B cell (primary cell): ENCODE measurements at regions not wholly inside any gene's neighbourhood (a gene's known extent, or its start where the extent isn't known, plus 50 kb on each side); places are given as distances from the start of the nearest gene placed in this dataset.

Source experiments
- ATAC-seq: fragments of 200-7000 bp; cut with Tn5 transposase; one replicate; pipeline ENCODE4 v1.10.0; 2021; ENCODE audit warnings: low read depth, mild to moderate bottlenecking, moderate number of reproducible peaks, moderate library complexity
- CTCF ChIA-PET: fragments of 350-600 bp; sonication (Branson Sonifier 250); formaldehyde crosslinking; loops from one replicate; lab custom pipeline; 2021; ENCODE audit warnings: antibody characterized with exemption, inconsistent platforms; lab: Charles Lee
- POLR2A ChIA-PET: fragments of 350-600 bp; sonication (Branson Sonifier 250); formaldehyde crosslinking; loops from one replicate; lab custom pipeline; 2021; ENCODE audit warnings: antibody characterized with exemption; lab: Charles Lee
- DNase-seq: peaks from one replicate; pipeline ENCODE4 v3.0.0; 2013
- H2AFZ ChIP-seq: 2 replicates; pipeline ENCODE4 v1.6.1; 2012; ENCODE audit warnings: mild to moderate bottlenecking, low read depth, low read length; ENCODE audit not compliant: insufficient read depth, poor library complexity, severe bottlenecking
- H3K27ac ChIP-seq, 2 donors: 1 replicate in 1 of 2; 2 replicates in 1 of 2; pipeline ENCODE4 v1.5.1; 2012 to 2013; ENCODE audit warnings: low read length in 2 of 2, mild to moderate bottlenecking in 2 of 2, moderate library complexity in 1 of 2
- H3K27me3 ChIP-seq, 4 experiments: fragments of 200-600 bp in 1 of 4; sonication (generic) in 1 of 4; replicated peaks in 1 of 4; 1 replicate in 2 of 4; 2 replicates in 2 of 4; pipeline versions ENCODE4 v1.6.1 to v1.7.0; 2013 to 2016; ENCODE audit warnings: low read length in 3 of 4, mild to moderate bottlenecking in 2 of 4, mixed read lengths in 1 of 4, moderate library complexity in 1 of 4; ENCODE audit not compliant: insufficient read depth in 4 of 4, control insufficient read depth in 3 of 4; ENCODE audit errors: control extremely low read depth in 1 of 4
- H3K36me3 ChIP-seq, 2 experiments: replicated peaks in 1 of 2; 1 replicate in 1 of 2; 2 replicates in 1 of 2; pipeline versions ENCODE4 v1.6.1 to v1.7.1; 2013; ENCODE audit warnings: low read length in 1 of 2; ENCODE audit not compliant: insufficient read depth in 2 of 2, control insufficient read depth in 1 of 2; ENCODE audit errors: control extremely low read depth in 1 of 2, extremely low read depth in 1 of 2
- H3K4me1 ChIP-seq, 2 donors: fragments of 200-600 bp in 1 of 2; sonication (generic) in 1 of 2; 1 replicate in 1 of 2; 2 replicates in 1 of 2; pipeline versions ENCODE4 v1.5.1 to v1.6.1; 2013 to 2017; ENCODE audit warnings: low read length in 2 of 2; ENCODE audit not compliant: control insufficient read depth in 2 of 2, insufficient read depth in 2 of 2
- H3K4me2 ChIP-seq: replicated peaks from 2 replicates; pipeline ENCODE3; 2012; ENCODE audit warnings: mild to moderate bottlenecking, low read depth, low read length; ENCODE audit not compliant: poor library complexity, severe bottlenecking
- H3K4me3 ChIP-seq, 5 experiments: fragments of 200-600 bp in 1 of 5; sonication (generic) in 1 of 5; 1 replicate in 3 of 5; 2 replicates in 2 of 5; pipeline versions ENCODE4 v1.5.1 to v1.7.0; 2011 to 2016; ENCODE audit warnings: low read length in 4 of 5, mild to moderate bottlenecking in 4 of 5, low read depth in 2 of 5, control low read depth in 1 of 5, moderate library complexity in 1 of 5; ENCODE audit not compliant: insufficient read depth in 1 of 5; ENCODE audit errors: control extremely low read depth in 1 of 5, extremely low read depth in 1 of 5
- H3K79me2 ChIP-seq: fragments of 200-600 bp; sonication (generic); one replicate; pipeline ENCODE4 v1.6.0; 2016; ENCODE audit warnings: low read length; ENCODE audit not compliant: control insufficient read depth, insufficient read depth
- H3K9ac ChIP-seq: fragments of 200-600 bp; sonication (generic); 2 replicates; pipeline ENCODE4 v1.6.1; 2017; ENCODE audit warnings: mild to moderate bottlenecking, low read length, moderate library complexity
- H3K9me3 ChIP-seq, 3 donors: one replicate each; pipeline versions ENCODE4 v1.6.1 to v1.7.1; 2013; ENCODE audit warnings: low read length in 2 of 3; ENCODE audit not compliant: control insufficient read depth in 2 of 3, insufficient read depth in 1 of 3; ENCODE audit errors: control extremely low read depth in 1 of 3
- H4K20me1 ChIP-seq: 2 replicates; pipeline ENCODE4 v1.6.0; 2012; ENCODE audit warnings: mild to moderate bottlenecking, low read length; ENCODE audit not compliant: insufficient read depth, control insufficient read depth, poor library complexity, severe bottlenecking
- H3K27ac Mint-ChIP-seq: one replicate; pipeline ENCODE4 v1.8.0; 2021; ENCODE audit warnings: mixed read lengths
- H3K27me3 Mint-ChIP-seq: one replicate; pipeline ENCODE4 v1.8.0; 2021; ENCODE audit warnings: mixed read lengths
- H3K4me1 Mint-ChIP-seq: one replicate; pipeline ENCODE4 v1.8.0; 2021; ENCODE audit warnings: mixed read lengths
- H3K4me3 Mint-ChIP-seq: one replicate; pipeline ENCODE4 v1.8.0; 2021; ENCODE audit warnings: mixed read lengths
- H3K9me3 Mint-ChIP-seq: one replicate; pipeline ENCODE4 v1.8.0; 2022; ENCODE audit warnings: mixed read lengths; ENCODE audit not compliant: insufficient read depth
- CTCF ChIP-seq: fragments of 200-600 bp; IDR thresholded peaks from one replicate; pipeline ENCODE4 v1.8.0; 2022; ENCODE audit warnings: antibody characterized with exemption, mild to moderate bottlenecking
- EZH2 ChIP-seq: IDR thresholded peaks from 2 replicates; pipeline ENCODE4 v1.6.1; 2012; ENCODE audit warnings: borderline replicate concordance, low read depth, mild to moderate bottlenecking, moderate library complexity, low read length; ENCODE audit not compliant: insufficient read depth, poor library complexity, severe bottlenecking
- WGBS: methylation state at CpG from one replicate; pipeline ENCODE4 v1.1.5; 2013; ENCODE audit warnings: missing lambda C conversion rate; ENCODE audit not compliant: insufficient coverage; 5-methylcytosine and 5-hydroxymethylcytosine counted together
- intact Hi-C: fragments of 100-400 bp; cut with micrococcal nuclease; formaldehyde crosslinking; loops from one replicate; pipeline ENCODE4 v1.10.0; 2022

DNA sequence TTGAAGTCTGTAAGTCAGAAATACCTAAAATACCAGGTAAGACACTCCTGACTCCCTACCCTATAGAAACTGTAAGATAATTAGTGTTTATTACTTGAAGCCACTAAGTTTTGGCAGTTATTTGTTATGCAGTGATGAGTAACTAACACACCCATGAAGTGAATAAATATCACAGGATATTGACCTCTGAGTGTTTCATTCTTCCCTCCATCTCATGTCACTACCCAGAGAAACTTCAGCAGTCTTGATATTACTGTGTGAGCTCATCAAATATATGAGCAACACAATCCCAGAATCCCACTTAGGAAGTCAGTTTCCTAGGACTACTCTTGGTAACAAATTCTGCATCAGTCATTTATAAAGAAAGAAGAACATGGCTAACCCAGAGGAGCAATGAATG is 529.7 kb downstream of the FBXO15 start:
- H3K9ac ChIP-seq = no peak overlapping the region
- H3K9me3 ChIP-seq = peaks cover 0 to 4% (median 0%) of the 10 kb centered on the region in 3 donors
- no peaks in the 10 kb centered on the region for H3K4me1 ChIP-seq
- no peaks in the 10 kb centered on the region for H4K20me1 ChIP-seq
- no peaks in the 10 kb centered on the region for H3K27me3 ChIP-seq
- ChIA-PET POLR2A (no interaction called here), CTCF (no interaction called here)
- no peaks in the 10 kb centered on the region for H3K79me2 ChIP-seq
- no peak overlapping the region for H3K4me3 Mint-ChIP-seq
- H3K4me1 Mint-ChIP-seq = no peaks in the 10 kb centered on the region
- no peak overlapping the region for H3K27ac ChIP-seq
- no peaks in the 10 kb centered on the region for H3K36me3 ChIP-seq
- intact Hi-C loops = no loop called here
- ATAC-seq = no peak
- TF ChIP-seq EZH2 = no peak
- no peak for TF ChIP-seq CTCF
- no peak for DNase-seq
- H3K4me3 ChIP-seq = no peak overlapping the region
- no peaks in the 10 kb centered on the region for H3K9me3 Mint-ChIP-seq
- H3K27me3 Mint-ChIP-seq = no peaks in the 10 kb centered on the region
- H3K4me2 ChIP-seq = no peak overlapping the region
- no peak overlapping the region for H3K27ac Mint-ChIP-seq
- no peak overlapping the region for H2AFZ ChIP-seq

DNA sequence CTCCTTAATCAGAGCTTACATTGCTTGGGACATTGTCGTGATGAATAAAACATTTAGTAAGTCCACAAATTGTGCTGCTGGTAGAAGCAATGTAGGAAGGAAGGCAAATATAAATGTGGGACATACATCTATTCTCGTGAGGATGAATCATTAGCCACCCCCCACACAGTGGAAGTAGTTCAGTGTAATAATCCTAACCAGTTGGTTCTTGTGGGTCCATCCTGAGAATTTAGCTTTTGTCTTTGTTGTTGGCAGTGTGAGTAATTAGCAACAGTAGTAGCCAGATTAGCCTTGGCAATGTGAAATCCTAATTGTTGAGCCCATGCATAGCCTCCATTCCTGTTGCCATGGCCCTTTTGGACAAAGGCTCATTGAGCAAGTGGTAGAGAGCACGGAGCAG is 532.1 kb downstream of the FBXO15 start:
- ChIA-PET CTCF (no interaction called here), POLR2A (no interaction called here)
- H3K9ac ChIP-seq = no peak overlapping the region
- no peak overlapping the region for H2AFZ ChIP-seq
- H3K9me3 ChIP-seq = peaks cover 0 to 4% (median 0%) of the 10 kb centered on the region in 3 donors
- TF ChIP-seq CTCF (no peak), EZH2 (no peak)
- Mint-ChIP-seq H3K4me1 (no peaks in the 10 kb centered on the region), H3K9me3 (no peaks in the 10 kb centered on the region), H3K27me3 (no peaks in the 10 kb centered on the region), H3K4me3 (no peak overlapping the region), H3K27ac (no peak overlapping the region)
- H4K20me1 ChIP-seq = no peaks in the 10 kb centered on the region
- no peaks in the 10 kb centered on the region for H3K36me3 ChIP-seq
- no peak overlapping the region for H3K4me3 ChIP-seq
- DNase-seq (no peak), ATAC-seq (no peak)
- H3K27ac ChIP-seq = no peak overlapping the region
- whole genome bisulfite sequencing = 100% methylated on average over 1 of the region's 3 CpGs
- H3K4me1 ChIP-seq = no peaks in the 10 kb centered on the region
- H3K27me3 ChIP-seq = no peaks in the 10 kb centered on the region
- intact Hi-C loops = no loop called here
- H3K4me2 ChIP-seq = no peak overlapping the region
- H3K79me2 ChIP-seq = no peaks in the 10 kb centered on the region
